OCI-M2 (cell line): ENCODE measurements at regions not wholly inside any gene's neighbourhood (a gene's known extent, or its start where the extent isn't known, plus 50 kb on each side); places are given as distances from the start of the nearest gene placed in this dataset.
A peak's percentile ranks its signal among the peaks of the same experiment; 100 is the strongest.

Source experiments
- DNase-seq: peaks from one replicate; lab custom pipeline; 2025; ENCODE audit not compliant: unreplicated experiment; lab: John Stamatoyannopoulos, UW

GRCh38 chr6:110538416-110539160 lies 62.2 kb upstream of the SLC22A16 start:
- no peak for DNase-seq

- DNase-seq: peak; percentile 16
Observed at GRCh38 chr6:110537208-110538123, 61.1 kb upstream of the SLC22A16 start.

GRCh38 chr6:110534731-110535492 lies 58.5 kb upstream of the SLC22A16 start:
- no peak for DNase-seq

GRCh38 chr6:110532431-110532830 lies 56.0 kb upstream of the SLC22A16 start:
- no peak for DNase-seq

GRCh38 chr6:110530671-110531070 lies 54.3 kb upstream of the SLC22A16 start:
- DNase-seq: no peak

- no peak for DNase-seq
Observed at GRCh38 chr6:110529907-110530306, 53.5 kb upstream of the SLC22A16 start.

- DNase-seq: no peak
Observed at GRCh38 chr6:110529355-110529754, 52.9 kb upstream of the SLC22A16 start.

- DNase-seq: no peak
Observed at GRCh38 chr6:110528930-110529325, 52.5 kb upstream of the SLC22A16 start.

GRCh38 chr6:110528101-110528929 lies 51.9 kb upstream of the SLC22A16 start:
- DNase-seq: peak; percentile 34

- no peak for DNase-seq
Observed at GRCh38 chr6:110527516-110527915, 51.1 kb upstream of the SLC22A16 start.

GRCh38 chr6:110526726-110527125 lies 50.3 kb upstream of the SLC22A16 start:
- DNase-seq: no peak
